ENCODE measurements at regions not wholly inside any gene's neighbourhood (a gene's known extent, or its start where the extent isn't known, plus 50 kb on each side); places are given as distances from the start of the nearest gene placed in this dataset.
A peak's percentile ranks its signal among the peaks of the same experiment; 100 is the strongest.

GRCh38 chr5:8462565-8462964 is 593.6 kb downstream of the MTRR start:
- no peak overlapping the region for H3K4me3 ChIP-seq (ENCODE audit: low read depth, low read length)
- no peak for DNase-seq (ENCODE audit: low read depth)
- TF ChIP-seq CTCF (IDR thresholded peaks at IDR 0.05; ENCODE audit: low read depth, low read length) (no peak), MYC (IDR thresholded peaks at IDR 0.05; ENCODE audit: low read depth, low read length) (no peak)

GRCh38 chr5:8470489-8470888 is 601.5 kb downstream of the MTRR start:
- DNase-seq (ENCODE audit: low read depth), result no peak
- TF ChIP-seq MYC (IDR thresholded peaks at IDR 0.05; ENCODE audit: low read depth, low read length), result no peak
- H3K4me3 ChIP-seq (ENCODE audit: low read depth, low read length), result no peak overlapping the region

GRCh38 chr5:8471581-8471980 is 602.6 kb downstream of the MTRR start:
- no peak for DNase-seq (ENCODE audit: low read depth)
- TF ChIP-seq MYC (IDR thresholded peaks at IDR 0.05; ENCODE audit: low read depth, low read length) (no peak), POLR2A (IDR thresholded peaks at IDR 0.05; ENCODE audit: extremely low read depth, insufficient read length) (no peak), CTCF (IDR thresholded peaks at IDR 0.05; ENCODE audit: low read depth, low read length) (no peak), MAX (IDR thresholded peaks at IDR 0.05; ENCODE audit: low read depth, low read length) (no peak)
- H3K4me3 ChIP-seq (ENCODE audit: low read depth, low read length), result no peak overlapping the region

- DNase-seq (ENCODE audit: low read depth), result no peak
- no peak overlapping the region for H3K4me3 ChIP-seq (ENCODE audit: low read depth, low read length)
- no peak for TF ChIP-seq POLR2A (IDR thresholded peaks at IDR 0.05; ENCODE audit: extremely low read depth, insufficient read length)
- TF ChIP-seq MAX (IDR thresholded peaks at IDR 0.05; ENCODE audit: low read depth, low read length), result no peak
- no peak for TF ChIP-seq CTCF (IDR thresholded peaks at IDR 0.05; ENCODE audit: low read depth, low read length)
- no peak for TF ChIP-seq MYC (IDR thresholded peaks at IDR 0.05; ENCODE audit: low read depth, low read length)
These were observed 604.1 kb downstream of the MTRR start for GRCh38 chr5:8473016-8473415.

- no peak overlapping the region for H3K4me3 ChIP-seq (ENCODE audit: low read depth, low read length)
- no peak for DNase-seq (ENCODE audit: low read depth)
- TF ChIP-seq MYC (IDR thresholded peaks at IDR 0.05; ENCODE audit: low read depth, low read length) (no peak), MAX (IDR thresholded peaks at IDR 0.05; ENCODE audit: low read depth, low read length) (no peak), POLR2A (IDR thresholded peaks at IDR 0.05; ENCODE audit: extremely low read depth, insufficient read length) (no peak), CTCF (IDR thresholded peaks at IDR 0.05; ENCODE audit: low read depth, low read length) (peak; percentile 11)
These were observed 605.0 kb downstream of the MTRR start for GRCh38 chr5:8473827-8474568.

GRCh38 chr5:8474569-8474930 is 605.6 kb downstream of the MTRR start:
- DNase-seq (ENCODE audit: low read depth), result no peak
- no peak for TF ChIP-seq POLR2A (IDR thresholded peaks at IDR 0.05; ENCODE audit: extremely low read depth, insufficient read length)
- no peak for TF ChIP-seq CTCF (IDR thresholded peaks at IDR 0.05; ENCODE audit: low read depth, low read length)
- no peak for TF ChIP-seq MYC (IDR thresholded peaks at IDR 0.05; ENCODE audit: low read depth, low read length)
- no peak for TF ChIP-seq MAX (IDR thresholded peaks at IDR 0.05; ENCODE audit: low read depth, low read length)
- no peak overlapping the region for H3K4me3 ChIP-seq (ENCODE audit: low read depth, low read length)
